ENCODE measurements at regions not wholly inside any gene's neighbourhood (a gene's known extent, or its start where the extent isn't known, plus 50 kb on each side); places are given as distances from the start of the nearest gene placed in this dataset.
A peak's percentile ranks its signal among the peaks of the same experiment; 100 is the strongest.

GRCh38 chr6:142002825-142003405 is 129.8 kb upstream of the GJE1 start:
- Histone ChIP-seq H3K79me2 (ENCODE audit: control insufficient read depth, insufficient read depth, low read length) (no peaks in the 10 kb centered on the region), H3K9ac (ENCODE audit: low read length) (no peak overlapping the region), H3K79me1 (ENCODE audit: low read length) (no peaks in the 10 kb centered on the region), H3K27me3 (ENCODE audit: insufficient read depth, low read length, poor library complexity) (no peaks in the 10 kb centered on the region), H2BK15ac (replicated peaks; ENCODE audit: low read depth) (no peak overlapping the region), H3K4ac (ENCODE audit: low read depth, low read length) (no peak overlapping the region), H3K4me3 (ENCODE audit: low read length) (no peak overlapping the region), H2AK5ac (ENCODE audit: low read length) (no peak overlapping the region), H2BK5ac (ENCODE audit: low read length) (no peak overlapping the region), H4K8ac (ENCODE audit: low read depth, low read length) (no peak overlapping the region), H3K18ac (ENCODE audit: low read length) (no peak overlapping the region), H3K4me2 (ENCODE audit: low read length) (no peak overlapping the region), H3K23ac (ENCODE audit: low read length) (no peak overlapping the region), H3K27ac (ENCODE audit: low read depth, low read length) (no peak overlapping the region), H3K36me3 (ENCODE audit: control insufficient read depth, insufficient read depth, low read length) (no peaks in the 10 kb centered on the region), H3K56ac (ENCODE audit: low read length) (no peak overlapping the region), H4K5ac (ENCODE audit: low read length) (no peak overlapping the region), H3K4me1 (ENCODE audit: control insufficient read depth, low read depth, low read length) (no peaks in the 10 kb centered on the region), H2BK120ac (ENCODE audit: low read depth, low read length) (no peak overlapping the region)
- no peak for DNase-seq
- no CpG with 5 or more reads among the region's 9 CpGs for WGBS (ENCODE audit: extremely low coverage, insufficient coverage, low lambda C conversion rate)

GRCh38 chr6:141996823-141997222 is 135.9 kb upstream of the GJE1 start:
- Histone ChIP-seq H4K5ac (ENCODE audit: low read length) (no peak overlapping the region), H3K36me3 (ENCODE audit: control insufficient read depth, insufficient read depth, low read length) (no peaks in the 10 kb centered on the region), H3K27ac (ENCODE audit: low read depth, low read length) (no peak overlapping the region), H2BK15ac (replicated peaks; ENCODE audit: low read depth) (no peak overlapping the region), H3K79me1 (ENCODE audit: low read length) (no peaks in the 10 kb centered on the region), H3K56ac (ENCODE audit: low read length) (no peak overlapping the region), H3K4me2 (ENCODE audit: low read length) (no peak overlapping the region), H3K9ac (ENCODE audit: low read length) (no peak overlapping the region), H3K4me1 (ENCODE audit: control insufficient read depth, low read depth, low read length) (no peaks in the 10 kb centered on the region), H3K79me2 (ENCODE audit: control insufficient read depth, insufficient read depth, low read length) (no peaks in the 10 kb centered on the region), H3K27me3 (ENCODE audit: insufficient read depth, low read length, poor library complexity) (no peaks in the 10 kb centered on the region), H3K18ac (ENCODE audit: low read length) (no peak overlapping the region), H3K4ac (ENCODE audit: low read depth, low read length) (no peak overlapping the region), H2BK5ac (ENCODE audit: low read length) (no peak overlapping the region), H2BK120ac (ENCODE audit: low read depth, low read length) (no peak overlapping the region), H3K23ac (ENCODE audit: low read length) (no peak overlapping the region), H2AK5ac (ENCODE audit: low read length) (no peak overlapping the region), H4K8ac (ENCODE audit: low read depth, low read length) (no peak overlapping the region), H3K4me3 (ENCODE audit: low read length) (no peak overlapping the region)
- DNase-seq = no peak

GRCh38 chr6:141992109-141992508 is 140.6 kb upstream of the GJE1 start:
- Histone ChIP-seq H3K56ac (ENCODE audit: low read length) (no peak overlapping the region), H3K79me2 (ENCODE audit: control insufficient read depth, insufficient read depth, low read length) (no peaks in the 10 kb centered on the region), H3K27ac (ENCODE audit: low read depth, low read length) (no peak overlapping the region), H2BK120ac (ENCODE audit: low read depth, low read length) (no peak overlapping the region), H2AK5ac (ENCODE audit: low read length) (no peak overlapping the region), H3K27me3 (ENCODE audit: insufficient read depth, low read length, poor library complexity) (no peaks in the 10 kb centered on the region), H3K18ac (ENCODE audit: low read length) (no peak overlapping the region), H3K36me3 (ENCODE audit: control insufficient read depth, insufficient read depth, low read length) (no peaks in the 10 kb centered on the region), H2BK15ac (replicated peaks; ENCODE audit: low read depth) (no peak overlapping the region), H3K79me1 (ENCODE audit: low read length) (no peaks in the 10 kb centered on the region), H2BK5ac (ENCODE audit: low read length) (no peak overlapping the region), H3K4me2 (ENCODE audit: low read length) (no peak overlapping the region), H3K4ac (ENCODE audit: low read depth, low read length) (no peak overlapping the region), H4K5ac (ENCODE audit: low read length) (no peak overlapping the region), H3K9ac (ENCODE audit: low read length) (no peak overlapping the region), H4K8ac (ENCODE audit: low read depth, low read length) (no peak overlapping the region), H3K4me3 (ENCODE audit: low read length) (no peak overlapping the region), H3K4me1 (ENCODE audit: control insufficient read depth, low read depth, low read length) (no peaks in the 10 kb centered on the region), H3K23ac (ENCODE audit: low read length) (no peak overlapping the region)
- WGBS (ENCODE audit: extremely low coverage, insufficient coverage, low lambda C conversion rate) = 100% methylated on average over 1 of the region's 2 CpGs
- no peak for DNase-seq

GRCh38 chr6:141990840-141991239 is 141.9 kb upstream of the GJE1 start:
- no peak overlapping the region for H4K5ac ChIP-seq (ENCODE audit: low read length)
- no peak overlapping the region for H3K23ac ChIP-seq (ENCODE audit: low read length)
- H3K4me1 ChIP-seq (ENCODE audit: control insufficient read depth, low read depth, low read length) = no peaks in the 10 kb centered on the region
- no peak overlapping the region for H3K56ac ChIP-seq (ENCODE audit: low read length)
- H3K4ac ChIP-seq (ENCODE audit: low read depth, low read length) = no peak overlapping the region
- H2BK5ac ChIP-seq (ENCODE audit: low read length) = no peak overlapping the region
- H3K27ac ChIP-seq (ENCODE audit: low read depth, low read length) = no peak overlapping the region
- H3K4me3 ChIP-seq (ENCODE audit: low read length) = no peak overlapping the region
- H2BK120ac ChIP-seq (ENCODE audit: low read depth, low read length) = no peak overlapping the region
- H3K18ac ChIP-seq (ENCODE audit: low read length) = no peak overlapping the region
- H3K4me2 ChIP-seq (ENCODE audit: low read length) = no peak overlapping the region
- H3K79me2 ChIP-seq (ENCODE audit: control insufficient read depth, insufficient read depth, low read length) = no peaks in the 10 kb centered on the region
- no CpG with 5 or more reads among the region's 1 CpG for WGBS (ENCODE audit: extremely low coverage, insufficient coverage, low lambda C conversion rate)
- no peaks in the 10 kb centered on the region for H3K79me1 ChIP-seq (ENCODE audit: low read length)
- DNase-seq = no peak
- H2AK5ac ChIP-seq (ENCODE audit: low read length) = no peak overlapping the region
- H2BK15ac ChIP-seq (replicated peaks; ENCODE audit: low read depth) = no peak overlapping the region
- no peaks in the 10 kb centered on the region for H3K27me3 ChIP-seq (ENCODE audit: insufficient read depth, low read length, poor library complexity)
- no peak overlapping the region for H4K8ac ChIP-seq (ENCODE audit: low read depth, low read length)
- no peak overlapping the region for H3K9ac ChIP-seq (ENCODE audit: low read length)
- H3K36me3 ChIP-seq (ENCODE audit: control insufficient read depth, insufficient read depth, low read length) = no peaks in the 10 kb centered on the region

GRCh38 chr6:141989706-141989959 is 143.1 kb upstream of the GJE1 start:
- Histone ChIP-seq H2BK120ac (ENCODE audit: low read depth, low read length) (no peak overlapping the region), H2BK15ac (replicated peaks; ENCODE audit: low read depth) (no peak overlapping the region), H3K79me1 (ENCODE audit: low read length) (no peaks in the 10 kb centered on the region), H3K27ac (ENCODE audit: low read depth, low read length) (peak overlapping the region; percentile 31), H3K18ac (ENCODE audit: low read length) (no peak overlapping the region), H3K4me2 (ENCODE audit: low read length) (no peak overlapping the region), H3K36me3 (ENCODE audit: control insufficient read depth, insufficient read depth, low read length) (no peaks in the 10 kb centered on the region), H2BK5ac (ENCODE audit: low read length) (no peak overlapping the region), H2AK5ac (ENCODE audit: low read length) (no peak overlapping the region), H3K79me2 (ENCODE audit: control insufficient read depth, insufficient read depth, low read length) (no peaks in the 10 kb centered on the region), H3K23ac (ENCODE audit: low read length) (no peak overlapping the region), H3K4me3 (ENCODE audit: low read length) (no peak overlapping the region), H3K9ac (ENCODE audit: low read length) (no peak overlapping the region), H3K4me1 (ENCODE audit: control insufficient read depth, low read depth, low read length) (no peaks in the 10 kb centered on the region), H3K27me3 (ENCODE audit: insufficient read depth, low read length, poor library complexity) (no peaks in the 10 kb centered on the region), H4K8ac (ENCODE audit: low read depth, low read length) (no peak overlapping the region), H3K4ac (ENCODE audit: low read depth, low read length) (no peak overlapping the region), H3K56ac (ENCODE audit: low read length) (peak overlapping the region; percentile 8), H4K5ac (ENCODE audit: low read length) (no peak overlapping the region)
- DNase-seq = no peak
- no CpG with 5 or more reads among the region's 1 CpG for WGBS (ENCODE audit: extremely low coverage, insufficient coverage, low lambda C conversion rate)

- no peak overlapping the region for H2BK15ac ChIP-seq (replicated peaks; ENCODE audit: low read depth)
- H3K27me3 ChIP-seq (ENCODE audit: insufficient read depth, low read length, poor library complexity) = no peaks in the 10 kb centered on the region
- H3K4me2 ChIP-seq (ENCODE audit: low read length) = no peak overlapping the region
- no CpG with 5 or more reads among the region's 2 CpGs for WGBS (ENCODE audit: extremely low coverage, insufficient coverage, low lambda C conversion rate)
- no peak overlapping the region for H2BK120ac ChIP-seq (ENCODE audit: low read depth, low read length)
- H3K79me1 ChIP-seq (ENCODE audit: low read length) = no peaks in the 10 kb centered on the region
- peak overlapping the region; percentile 8 for H3K56ac ChIP-seq (ENCODE audit: low read length)
- H3K23ac ChIP-seq (ENCODE audit: low read length) = no peak overlapping the region
- peak overlapping the region; percentile 38 for H2BK5ac ChIP-seq (ENCODE audit: low read length)
- DNase-seq = peak; percentile 93
- no peaks in the 10 kb centered on the region for H3K79me2 ChIP-seq (ENCODE audit: control insufficient read depth, insufficient read depth, low read length)
- H4K8ac ChIP-seq (ENCODE audit: low read depth, low read length) = no peak overlapping the region
- no peak overlapping the region for H3K4me3 ChIP-seq (ENCODE audit: low read length)
- peak overlapping the region; percentile 31 for H3K27ac ChIP-seq (ENCODE audit: low read depth, low read length)
- H3K4me1 ChIP-seq (ENCODE audit: control insufficient read depth, low read depth, low read length) = no peaks in the 10 kb centered on the region
- no peak overlapping the region for H3K9ac ChIP-seq (ENCODE audit: low read length)
- no peak overlapping the region for H2AK5ac ChIP-seq (ENCODE audit: low read length)
- peak overlapping the region; percentile 31 for H3K4ac ChIP-seq (ENCODE audit: low read depth, low read length)
- no peaks in the 10 kb centered on the region for H3K36me3 ChIP-seq (ENCODE audit: control insufficient read depth, insufficient read depth, low read length)
- H3K18ac ChIP-seq (ENCODE audit: low read length) = peak overlapping the region; percentile 94
- H4K5ac ChIP-seq (ENCODE audit: low read length) = no peak overlapping the region
Measured at GRCh38 chr6:141988954-141989705, 143.6 kb upstream of the GJE1 start.

Data from mesendoderm (in vitro differentiated cells).